ENCODE measurements at regions not wholly inside any gene's neighbourhood (a gene's known extent, or its start where the extent isn't known, plus 50 kb on each side); places are given as distances from the start of the nearest gene placed in this dataset.

GRCh38 chr1:194298007-194298598 is 1111.7 kb upstream of the B3GALT2 start:
- DNase-seq (ENCODE audit: low read depth in 2 of 3, low spot score in 1 of 3): no peak

GRCh38 chr1:194297094-194297493 is 1110.7 kb upstream of the B3GALT2 start:
- no peak for DNase-seq (ENCODE audit: low read depth in 2 of 3, low spot score in 1 of 3)

- no peak for DNase-seq (ENCODE audit: low read depth in 2 of 3, low spot score in 1 of 3)
These were observed 1109.8 kb upstream of the B3GALT2 start for GRCh38 chr1:194296201-194296600.

DNA sequence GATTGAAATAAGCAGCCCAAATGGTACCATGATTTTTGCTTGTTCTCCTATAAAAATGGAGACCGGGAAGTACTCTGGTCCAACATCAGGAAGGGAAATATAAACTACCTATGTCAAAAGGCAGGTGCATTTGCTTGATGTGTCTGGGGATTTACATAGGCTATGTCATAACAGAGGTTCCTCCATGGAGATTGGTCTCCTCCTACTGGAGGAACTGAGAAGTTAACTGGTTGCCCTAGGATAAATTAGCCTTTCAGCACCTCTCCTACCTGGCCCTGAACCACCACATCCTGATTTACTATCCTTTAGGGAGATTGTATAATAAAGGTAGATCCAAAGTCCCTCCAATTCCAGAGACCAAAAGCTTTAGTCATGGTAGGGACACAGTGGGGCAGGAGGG is 1109.3 kb upstream of the B3GALT2 start:
- peak in 1 of 3 donors; percentile 29 for DNase-seq (ENCODE audit: low read depth in 2 of 3, low spot score in 1 of 3)

GRCh38 chr1:194293851-194294405 is 1107.5 kb upstream of the B3GALT2 start:
- no peak for DNase-seq (ENCODE audit: low read depth in 2 of 3, low spot score in 1 of 3)

- no peak for DNase-seq (ENCODE audit: low read depth in 2 of 3, low spot score in 1 of 3)
These were observed 1106.6 kb upstream of the B3GALT2 start for GRCh38 chr1:194292966-194293365.

DNA sequence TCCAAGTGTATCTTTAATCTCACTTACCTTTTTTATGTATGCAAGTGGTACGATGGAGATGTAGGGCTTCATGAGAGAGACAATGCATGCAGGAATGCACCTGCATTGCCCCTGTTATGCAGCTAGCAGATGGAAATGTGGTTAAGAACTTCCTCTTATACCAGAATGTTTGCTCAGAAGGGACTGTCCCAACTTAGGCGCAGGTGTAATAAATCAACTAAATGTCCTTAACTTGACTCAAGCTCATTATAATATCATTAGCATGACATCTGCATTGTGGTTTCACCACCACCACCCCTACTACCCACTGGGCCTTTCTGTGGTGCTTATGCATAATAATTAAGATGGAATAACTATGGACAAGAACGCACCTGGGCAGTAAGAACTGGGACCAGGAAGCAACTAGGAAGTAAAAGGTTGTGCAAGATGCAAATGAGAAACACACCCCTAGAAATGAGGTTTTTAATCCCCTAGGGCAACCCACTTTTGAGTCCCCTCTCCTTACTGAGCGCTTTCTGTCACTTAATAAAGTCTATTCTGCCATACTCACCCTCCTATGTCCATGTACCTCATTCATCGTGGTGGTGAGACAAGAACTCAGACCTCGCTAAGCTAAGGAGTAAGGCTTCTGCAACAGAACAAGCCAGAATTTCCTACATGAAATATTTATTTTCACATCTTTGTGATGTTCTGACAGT is 1103.3 kb upstream of the B3GALT2 start:
- peak; percentile 11 to 30 (median 24) for DNase-seq (ENCODE audit: low read depth in 2 of 3, low spot score in 1 of 3)

GRCh38 chr1:194288238-194288637 is 1101.8 kb upstream of the B3GALT2 start:
- no peak for DNase-seq (ENCODE audit: low read depth in 2 of 3, low spot score in 1 of 3)

DNA sequence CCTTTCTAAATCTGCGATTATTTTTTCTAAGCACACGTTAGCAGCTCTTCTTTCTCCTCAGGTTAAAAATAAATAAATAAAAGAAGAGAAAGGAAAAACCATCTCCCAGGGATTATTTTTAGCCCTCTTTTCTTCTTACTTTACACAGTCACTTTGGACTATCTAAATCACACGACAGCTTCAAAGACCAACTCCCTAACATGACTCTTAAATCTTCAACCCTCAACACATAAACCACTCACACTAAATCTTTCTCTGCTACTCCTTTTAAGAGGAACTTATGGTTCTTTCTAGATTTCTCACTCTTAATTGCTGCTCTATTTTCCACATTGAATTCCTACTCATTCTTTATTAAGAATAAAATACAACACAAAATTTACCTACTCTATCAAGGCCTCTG is 1095.0 kb upstream of the B3GALT2 start:
- no peak for DNase-seq (ENCODE audit: low read depth in 2 of 3, low spot score in 1 of 3)

- no peak for DNase-seq (ENCODE audit: low read depth in 2 of 3, low spot score in 1 of 3)
These were observed 1094.0 kb upstream of the B3GALT2 start for GRCh38 chr1:194280463-194280862.

- no peak for DNase-seq (ENCODE audit: low read depth in 2 of 3, low spot score in 1 of 3)
These were observed 1093.6 kb upstream of the B3GALT2 start for GRCh38 chr1:194279975-194280374.

- DNase-seq (ENCODE audit: low read depth in 2 of 3, low spot score in 1 of 3): no peak
These were observed 1091.5 kb upstream of the B3GALT2 start for GRCh38 chr1:194277927-194278326.

DNA sequence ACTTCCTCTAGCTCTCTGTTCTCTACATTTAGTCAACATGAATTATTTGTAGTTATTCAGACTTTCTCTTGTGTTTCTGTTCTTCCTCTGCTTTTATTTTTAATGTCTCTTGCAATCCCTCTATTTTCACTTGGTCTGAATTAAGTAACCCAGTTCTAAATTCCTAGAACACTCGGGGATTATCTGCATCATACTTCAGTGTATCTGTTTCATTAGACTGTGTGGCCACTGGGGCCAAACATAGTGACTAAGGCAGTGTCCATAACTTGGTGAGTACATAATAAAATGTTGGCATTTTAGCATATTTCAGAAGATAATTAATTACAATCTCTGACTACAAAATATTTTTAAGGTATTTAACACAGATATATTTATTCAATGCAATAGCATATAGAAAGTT is 1087.2 kb upstream of the B3GALT2 start:
- no peak for DNase-seq (ENCODE audit: low read depth in 2 of 3, low spot score in 1 of 3)

DNA sequence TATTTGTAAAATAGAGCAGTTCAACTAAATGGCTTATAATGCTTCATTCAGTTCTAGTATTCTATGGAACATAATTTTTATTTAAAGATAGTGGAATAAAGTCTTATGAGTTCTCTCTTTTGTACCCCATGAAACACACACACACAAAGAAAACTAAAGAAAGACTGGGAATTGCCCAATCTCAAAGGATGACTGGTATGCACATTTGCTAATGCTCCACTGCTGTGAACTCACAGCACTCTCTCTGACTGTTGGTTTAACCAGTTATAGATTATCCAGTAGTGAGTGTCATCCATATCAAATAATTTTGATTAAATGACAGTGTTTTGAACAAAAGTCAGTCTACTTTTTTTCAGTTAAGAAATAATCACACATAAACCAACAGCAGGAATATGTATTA is 1082.4 kb upstream of the B3GALT2 start:
- DNase-seq (ENCODE audit: low read depth in 2 of 3, low spot score in 1 of 3): no peak

DNA sequence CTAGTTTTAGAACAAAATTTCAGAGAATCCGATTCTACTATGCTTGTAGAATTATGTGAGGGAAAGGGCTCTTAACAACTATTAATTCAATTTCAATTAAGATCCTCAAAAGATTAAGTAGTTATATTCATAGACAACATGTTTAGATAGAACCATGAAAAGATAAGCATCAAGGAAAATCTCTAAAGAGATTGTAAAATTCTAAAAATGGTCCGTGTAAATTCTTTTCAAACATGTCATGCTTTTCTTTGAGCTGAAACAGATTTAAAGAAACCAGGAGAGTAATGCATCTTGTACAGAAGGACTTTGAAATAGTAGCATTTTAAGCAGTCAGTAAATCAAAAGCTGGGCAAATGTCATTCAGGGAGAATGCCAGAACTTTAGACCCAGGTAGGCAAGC is 1080.6 kb upstream of the B3GALT2 start:
- no peak for DNase-seq (ENCODE audit: low read depth in 2 of 3, low spot score in 1 of 3)

GRCh38 chr1:194256010-194256409 is 1069.6 kb upstream of the B3GALT2 start:
- DNase-seq (ENCODE audit: low read depth in 2 of 3, low spot score in 1 of 3): no peak

DNA sequence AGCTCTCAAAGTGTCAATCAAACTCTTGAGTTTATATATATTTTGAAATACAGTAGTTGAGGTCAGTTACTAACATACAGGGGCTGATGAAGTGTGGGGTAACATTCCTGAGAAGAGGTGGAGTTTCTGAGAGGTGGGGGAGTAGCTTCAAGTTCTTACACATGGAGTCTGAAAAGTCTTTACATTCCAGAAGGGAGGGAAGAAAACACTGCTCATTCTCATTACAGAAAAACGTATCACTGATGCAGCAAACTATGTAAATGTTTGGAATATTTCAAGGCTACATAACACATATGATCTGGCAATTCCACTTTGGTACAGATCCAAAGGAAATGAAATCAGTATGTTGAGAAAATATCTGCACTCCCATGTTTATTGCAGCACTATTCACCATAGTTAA is 1065.8 kb upstream of the B3GALT2 start:
- no peak for DNase-seq (ENCODE audit: low read depth in 2 of 3, low spot score in 1 of 3)

GRCh38 chr1:194241215-194241614 is 1054.8 kb upstream of the B3GALT2 start:
- no peak for DNase-seq (ENCODE audit: low read depth in 2 of 3, low spot score in 1 of 3)

- no peak for DNase-seq (ENCODE audit: low read depth in 2 of 3, low spot score in 1 of 3)
These were observed 1046.7 kb upstream of the B3GALT2 start for GRCh38 chr1:194233069-194233468.

DNA sequence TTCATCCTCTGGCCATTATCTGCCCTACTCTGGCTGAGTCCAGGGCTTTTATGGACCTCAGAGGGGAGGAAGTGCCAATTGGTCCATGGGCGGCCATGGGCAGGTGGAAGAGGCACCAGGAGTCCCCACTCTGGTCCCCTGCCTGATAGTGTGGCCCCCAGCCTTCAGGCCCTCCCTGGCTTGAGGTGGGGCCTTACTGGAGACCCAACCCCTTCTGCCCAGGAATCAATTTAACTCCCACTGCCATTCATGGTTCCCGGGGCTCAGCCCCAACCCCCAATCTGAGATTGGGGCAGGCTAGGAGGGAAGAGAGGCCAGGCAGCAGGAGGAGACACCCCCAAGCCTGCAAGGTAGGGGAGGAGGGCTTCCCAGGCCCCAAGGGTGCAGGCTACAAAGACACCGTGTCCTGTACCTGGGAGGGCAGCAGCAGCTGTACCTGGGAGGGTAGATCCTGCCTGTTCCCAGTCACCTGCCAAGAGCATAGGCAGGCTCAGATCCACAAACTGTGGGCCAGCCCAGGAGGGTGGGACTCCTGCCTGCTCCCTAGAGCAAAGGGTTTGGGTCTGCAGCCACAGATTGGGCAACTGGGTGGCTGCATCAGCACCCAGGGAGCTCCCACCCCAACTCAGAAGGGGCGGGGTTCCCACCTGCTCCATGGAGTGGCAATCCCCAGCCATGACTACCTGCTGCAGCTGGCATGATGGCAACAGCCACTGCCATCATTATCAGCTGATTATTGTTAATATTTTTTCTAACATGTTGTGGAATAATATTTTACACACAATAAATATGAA is 1044.1 kb upstream of the B3GALT2 start:
- DNase-seq (ENCODE audit: low read depth in 2 of 3, low spot score in 1 of 3): no peak

- DNase-seq (ENCODE audit: low read depth in 2 of 3, low spot score in 1 of 3): no peak
These were observed 1042.0 kb upstream of the B3GALT2 start for GRCh38 chr1:194228427-194228826.

DNA sequence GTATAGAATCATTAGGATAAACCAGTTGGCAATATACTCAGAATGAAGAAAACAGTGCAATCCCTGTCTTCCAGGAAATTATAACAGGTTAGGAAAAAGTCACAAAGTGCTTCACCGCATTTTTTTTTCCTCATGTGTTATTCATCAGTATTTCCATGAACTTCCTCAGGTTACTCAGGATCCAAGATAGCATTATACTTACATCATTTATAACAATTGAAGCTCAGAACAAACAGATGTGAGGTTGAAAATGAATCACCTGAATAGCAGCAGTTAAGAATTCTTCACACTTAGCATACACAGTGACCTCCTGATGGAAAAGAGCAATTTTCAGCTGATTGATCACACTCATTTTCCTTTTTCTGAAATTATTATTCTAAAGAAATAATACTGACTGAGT is 1040.7 kb upstream of the B3GALT2 start:
- DNase-seq (ENCODE audit: low read depth in 2 of 3, low spot score in 1 of 3): no peak

Data from stimulated activated CD4-positive, alpha-beta T cell treated with anti-CD3 and anti-CD28 coated beads, Interleukin-12 subunit alpha, Interleukin-12 subunit beta, amount 100 ng/mL, for 48 hours (primary cell).